GM23338 (cell line): ENCODE measurements at regions not wholly inside any gene's neighbourhood (a gene's known extent, or its start where the extent isn't known, plus 50 kb on each side); places are given as distances from the start of the nearest gene placed in this dataset.

Source experiments
- ATAC-seq: fragments of 200-7000 bp; cut with Tn5 transposase; 3 replicates; pipeline ENCODE4 v1.9.1; 2020
- DNase-seq: peaks from one replicate; pipeline ENCODE4 v3.0.0-alpha.2; 2015; ENCODE audit warnings: low spot score
- H2AFZ ChIP-seq: fragments of 200-600 bp; sonication (generic); 2 replicates; pipeline ENCODE4 v1.8.0; 2016; ENCODE audit warnings: antibody characterized with exemption, mild to moderate bottlenecking, moderate library complexity
- H3F3A ChIP-seq: fragments of 200-600 bp; sonication (generic); replicated peaks from 2 replicates; pipeline ENCODE4 v1.8.0; 2017; ENCODE audit warnings: antibody characterized with exemption, mixed run types, low read depth
- H3K27ac ChIP-seq: fragments of 200-600 bp; sonication (generic); 2 replicates; pipeline ENCODE4 v1.6.1; 2016; ENCODE audit warnings: low read depth
- H3K27me3 ChIP-seq: fragments of 200-600 bp; sonication (generic); 2 replicates; pipeline ENCODE4 v1.8.0; 2016; ENCODE audit warnings: mild to moderate bottlenecking, mixed run types, moderate library complexity; ENCODE audit not compliant: insufficient read depth
- H3K36me3 ChIP-seq: fragments of 200-600 bp; sonication (generic); 2 replicates; pipeline ENCODE4 v1.8.0; 2016; ENCODE audit warnings: mild to moderate bottlenecking; ENCODE audit not compliant: insufficient read depth
- H3K4me1 ChIP-seq: fragments of 200-600 bp; sonication (generic); 2 replicates; pipeline ENCODE4 v1.8.0; 2016; ENCODE audit warnings: mild to moderate bottlenecking, moderate library complexity; ENCODE audit not compliant: insufficient read depth
- H3K4me2 ChIP-seq: fragments of 200-600 bp; sonication (generic); 2 replicates; pipeline ENCODE4 v1.7.1; 2017; ENCODE audit warnings: mixed run types
- H3K4me3 ChIP-seq: fragments of 200-600 bp; sonication (generic); 2 replicates; pipeline ENCODE4 v1.6.1; 2016; ENCODE audit warnings: mixed run types
- H3K79me2 ChIP-seq: fragments of 200-600 bp; sonication (generic); replicated peaks from 2 replicates; pipeline ENCODE4 v1.8.0; 2017; ENCODE audit warnings: mild to moderate bottlenecking; ENCODE audit not compliant: insufficient read depth
- H3K9me2 ChIP-seq: fragments of 200-600 bp; sonication (generic); 2 replicates; pipeline ENCODE4 v1.8.0; 2017; ENCODE audit not compliant: insufficient read depth
- H4K20me1 ChIP-seq: fragments of 200-600 bp; sonication (generic); replicated peaks from 2 replicates; pipeline ENCODE4 v1.8.0; 2017; ENCODE audit warnings: mild to moderate bottlenecking; ENCODE audit not compliant: insufficient read depth
- H3K27ac Mint-ChIP-seq: 2 replicates; pipeline ENCODE4 v1.8.0; 2020; ENCODE audit warnings: inconsistent platforms, mild to moderate bottlenecking, moderate library complexity, mixed read lengths
- H3K27me3 Mint-ChIP-seq: 3 replicates; pipeline ENCODE4 v1.8.0; 2022; ENCODE audit warnings: low read depth, mild to moderate bottlenecking, moderate library complexity, mixed read lengths, inconsistent platforms; ENCODE audit not compliant: insufficient read depth, poor library complexity
- H3K36me3 Mint-ChIP-seq: 3 replicates; pipeline ENCODE4 v1.8.0; 2021; ENCODE audit warnings: low read depth, mild to moderate bottlenecking, inconsistent platforms, moderate library complexity, mixed read lengths
- H3K4me1 Mint-ChIP-seq: 3 replicates; pipeline ENCODE4 v1.8.0; 2020; ENCODE audit warnings: mild to moderate bottlenecking, inconsistent platforms, mixed read lengths
- H3K4me3 Mint-ChIP-seq: 3 replicates; pipeline ENCODE4 v1.8.0; 2021; ENCODE audit warnings: moderate library complexity, mild to moderate bottlenecking, inconsistent platforms, mixed read lengths
- H3K9me3 Mint-ChIP-seq: 3 replicates; pipeline ENCODE4 v1.8.0; 2020; ENCODE audit warnings: moderate library complexity, mild to moderate bottlenecking, inconsistent platforms, mixed read lengths
- CREB1 ChIP-seq: fragments of 250-450 bp; sonication (Bioruptor Pico); IDR thresholded peaks from 2 replicates; pipeline ENCODE4 v1.5.0; 2020; ENCODE audit warnings: low read depth, mild to moderate bottlenecking, moderate library complexity
- ETS1 ChIP-seq: IDR thresholded peaks from 2 replicates; pipeline ENCODE4 v1.6.1; 2016; ENCODE audit warnings: antibody characterized with exemption
- EZH2 ChIP-seq: fragments of 200-600 bp; sonication (generic); IDR thresholded peaks from one replicate; pipeline ENCODE4 v1.8.0; 2017; ENCODE audit warnings: antibody characterized with exemption, mild to moderate bottlenecking, low read depth; ENCODE audit not compliant: unreplicated experiment
- REST ChIP-seq: IDR thresholded peaks from one replicate; pipeline ENCODE4 v1.6.1; 2018; ENCODE audit warnings: antibody characterized with exemption; ENCODE audit not compliant: unreplicated experiment
- ZNF114 ChIP-seq: fragments of 250-450 bp; sonication (Bioruptor Pico); IDR thresholded peaks from 2 replicates; pipeline ENCODE4 v1.5.0; 2020; ENCODE audit warnings: mild to moderate bottlenecking, moderate library complexity
- ZNF331 ChIP-seq: fragments of 250-450 bp; sonication (Bioruptor Pico); IDR thresholded peaks from 2 replicates; pipeline ENCODE4 v1.5.0; 2020; ENCODE audit warnings: low read depth, mild to moderate bottlenecking, moderate library complexity
- ZNF462 ChIP-seq: fragments of 250-450 bp; sonication (Bioruptor Pico); IDR thresholded peaks from 2 replicates; pipeline ENCODE4 v1.5.0; 2020; ENCODE audit warnings: mild to moderate bottlenecking, moderate library complexity

GRCh38 chr1:221032204-221032585, 153.0 kb downstream of the HLX start (continued):
- TF ChIP-seq REST (no peak), ZNF114 (no peak)

- H2AFZ ChIP-seq: no peak overlapping the region
- no peak overlapping the region for H3K4me2 ChIP-seq
- peak; percentile 26; the same call in 1 of the 3 replicates for ATAC-seq
These were observed 153.5 kb downstream of the HLX start for GRCh38 chr1:221032637-221033280.

More at GRCh38 chr1:221032637-221033280, 153.5 kb downstream of the HLX start:
- H3K4me3 Mint-ChIP-seq: no peak overlapping the region
- no peak overlapping the region for H3K27ac Mint-ChIP-seq
- Histone ChIP-seq H3K4me3 (no peak overlapping the region), H3K4me1 (peaks cover 3% of the 10 kb centered on the region; the same call in 1 of the 2 replicates), H3K27me3 (no peaks in the 10 kb centered on the region), H3K79me2 (no peaks in the 10 kb centered on the region), H3K36me3 (no peaks in the 10 kb centered on the region), H4K20me1 (no peaks in the 10 kb centered on the region), H3F3A (no peaks in the 10 kb centered on the region), H3K27ac (no peak overlapping the region), H3K9me2 (peaks cover 7% of the 10 kb centered on the region; the same call in 1 of the 2 replicates)
- H3K4me1 Mint-ChIP-seq: peaks cover 6% of the 10 kb centered on the region
- no peak for TF ChIP-seq CREB1
- no peak for TF ChIP-seq ZNF331
- no peak for TF ChIP-seq ETS1
- no peak for TF ChIP-seq REST
- TF ChIP-seq ZNF114: no peak
- TF ChIP-seq ZNF462 (CRISPR knock-in tag): no peak
- no peak for TF ChIP-seq EZH2
- no peak for DNase-seq
- no peaks in the 10 kb centered on the region for H3K27me3 Mint-ChIP-seq
- no peaks in the 10 kb centered on the region for H3K36me3 Mint-ChIP-seq
- H3K9me3 Mint-ChIP-seq: no peaks in the 10 kb centered on the region
